Testis (tissue), 2 donors: ENCODE measurements at regions not wholly inside any gene's neighbourhood (a gene's known extent, or its start where the extent isn't known, plus 50 kb on each side); places are given as distances from the start of the nearest gene placed in this dataset.

ENCODE experiments used
- DNase-seq: peaks from one replicate; pipeline ENCODE4 v3.0.0-alpha.2; 2019
- H3K27ac ChIP-seq, 2 donors: fragments of 200-600 bp; sonication (generic); one replicate each; pipeline ENCODE4 v1.5.1; 2019
- H3K27me3 ChIP-seq: fragments of 200-600 bp; sonication (generic); one replicate; pipeline ENCODE4 v1.5.1; 2019
- H3K36me3 ChIP-seq: fragments of 200-600 bp; sonication (generic); one replicate; pipeline ENCODE4 v1.5.1; 2017; ENCODE audit warnings: low read depth; ENCODE audit errors: missing control alignments
- H3K4me1 ChIP-seq: fragments of 200-600 bp; sonication (generic); one replicate; pipeline ENCODE4 v1.5.1; 2019
- H3K4me3 ChIP-seq, 2 donors: fragments of 200-600 bp; sonication (generic); one replicate each; pipeline ENCODE4 v1.5.1; 2017 to 2019
- H3K9me3 ChIP-seq: fragments of 200-600 bp; sonication (generic); one replicate; pipeline ENCODE4 v1.5.1; 2017
- CTCF ChIP-seq, 3 experiments: fragments of 450-650 bp in 2 of 3; fragments of 200-600 bp in 1 of 3; sonication (generic) in 1 of 3; IDR thresholded peaks; one replicate each; pipeline ENCODE4 v1.5.1; 2016 to 2019; ENCODE audit warnings: antibody characterized with exemption in 3 of 3, mild to moderate bottlenecking in 2 of 3, moderate library complexity in 1 of 3
- POLR2A ChIP-seq: fragments of 450-650 bp; IDR thresholded peaks from one replicate; pipeline ENCODE4 v1.6.1; 2017; ENCODE audit warnings: antibody characterized with exemption, mild to moderate bottlenecking, moderate library complexity
- WGBS, 2 donors: methylation state at CpG; one replicate each; pipeline ENCODE4 v1.1.5; 2018; 5-methylcytosine and 5-hydroxymethylcytosine counted together
- intact Hi-C: fragments of 100-400 bp; cut with DNase I; formaldehyde crosslinking; loops from one replicate; pipeline ENCODE4 v1.15.1; 2023; ENCODE audit warnings: low total_unique reads

GRCh38 chr3:146679191-146679590 is 74.0 kb upstream of the PLSCR5 start:
- 86 to 93% methylated on average over 3 of the region's 3 CpGs for WGBS, 2 donors
- Histone ChIP-seq H3K27me3 (no peaks in the 10 kb centered on the region), H3K9me3 (no peaks in the 10 kb centered on the region), H3K4me3 (no peak overlapping the region), H3K27ac (no peak overlapping the region), H3K4me1 (no peaks in the 10 kb centered on the region), H3K36me3 (no peaks in the 10 kb centered on the region)
- intact Hi-C loops: no loop called here
- no peak for TF ChIP-seq CTCF (IDR thresholded peaks at IDR 0.05)
- DNase-seq: no peak

GRCh38 chr3:146672941-146673340 is 67.8 kb upstream of the PLSCR5 start:
- H3K27ac ChIP-seq: no peak overlapping the region
- intact Hi-C loops: no loop called here
- no peaks in the 10 kb centered on the region for H3K36me3 ChIP-seq
- no peak for DNase-seq
- no peaks in the 10 kb centered on the region for H3K9me3 ChIP-seq
- no peaks in the 10 kb centered on the region for H3K4me1 ChIP-seq
- TF ChIP-seq POLR2A (no peak), CTCF (IDR thresholded peaks at IDR 0.05) (no peak)
- no peaks in the 10 kb centered on the region for H3K27me3 ChIP-seq
- WGBS, 2 donors: 84 to 87% methylated on average over 2 of the region's 2 CpGs
- no peak overlapping the region for H3K4me3 ChIP-seq

- TF ChIP-seq POLR2A (no peak), CTCF (IDR thresholded peaks at IDR 0.05) (no peak)
- Histone ChIP-seq H3K27ac (no peak overlapping the region), H3K27me3 (no peaks in the 10 kb centered on the region), H3K9me3 (no peaks in the 10 kb centered on the region), H3K4me3 (no peak overlapping the region), H3K4me1 (no peaks in the 10 kb centered on the region), H3K36me3 (no peaks in the 10 kb centered on the region)
- intact Hi-C loops: no loop called here
- 73 to 74% methylated on average over 4 of the region's 4 CpGs for whole genome bisulfite sequencing, 2 donors
- no peak for DNase-seq
Observed at GRCh38 chr3:146664403-146664802, 59.3 kb upstream of the PLSCR5 start.

- Histone ChIP-seq H3K27ac (no peak overlapping the region), H3K9me3 (no peaks in the 10 kb centered on the region), H3K4me3 (no peak overlapping the region), H3K4me1 (no peaks in the 10 kb centered on the region), H3K27me3 (no peaks in the 10 kb centered on the region), H3K36me3 (no peaks in the 10 kb centered on the region)
- intact Hi-C loops: no loop called here
- no peak for DNase-seq
- TF ChIP-seq CTCF (IDR thresholded peaks at IDR 0.05): no peak
- TF ChIP-seq POLR2A: no peak
- 68 to 94% methylated on average over 2 of the region's 2 CpGs for WGBS, 2 donors
Observed at GRCh38 chr3:146658841-146659240, 53.7 kb upstream of the PLSCR5 start.

GRCh38 chr3:146655333-146655996 is 50.3 kb upstream of the PLSCR5 start:
- TF ChIP-seq POLR2A (no peak), CTCF (IDR thresholded peaks at IDR 0.05) (no peak)
- Histone ChIP-seq H3K4me3 (no peak overlapping the region), H3K4me1 (peaks cover 3% of the 10 kb centered on the region), H3K36me3 (no peaks in the 10 kb centered on the region), H3K9me3 (no peaks in the 10 kb centered on the region), H3K27me3 (no peaks in the 10 kb centered on the region), H3K27ac (no peak overlapping the region)
- 29 to 30% methylated on average over 3 of the region's 3 CpGs for WGBS, 2 donors
- intact Hi-C loops: no loop called here
- no peak for DNase-seq
